Stomach (tissue), 8 donors: ENCODE measurements at regions not wholly inside any gene's neighbourhood (a gene's known extent, or its start where the extent isn't known, plus 50 kb on each side); places are given as distances from the start of the nearest gene placed in this dataset.

Experiments used
- DNase-seq, 2 donors: peaks; one replicate each; pipeline versions ENCODE4 v3.0.0 to v3.0.0-alpha.2; 2013 to 2019
- H3K27ac ChIP-seq, 5 donors: fragments of 200-600 bp in 4 of 5; sonication (generic) in 4 of 5; one replicate each; pipeline ENCODE4 v1.5.1; 2013 to 2019; ENCODE audit warnings: mild to moderate bottlenecking in 1 of 5, moderate library complexity in 1 of 5
- H3K27me3 ChIP-seq, 3 donors: fragments of 200-600 bp; sonication (generic); one replicate each; pipeline ENCODE4 v1.5.1; 2017 to 2019; ENCODE audit warnings: mixed run types in 1 of 3
- H3K36me3 ChIP-seq, 4 donors: fragments of 200-600 bp; sonication (generic); 1 replicate in 3 of 4; 2 replicates in 1 of 4; pipeline ENCODE4 v1.5.1; 2016 to 2019
- H3K4me1 ChIP-seq, 4 donors: fragments of 200-600 bp; sonication (generic); one replicate each; pipeline ENCODE4 v1.5.1; 2016 to 2019
- H3K4me3 ChIP-seq, 4 donors: fragments of 200-600 bp; sonication (generic) in 3 of 4; one replicate each; pipeline ENCODE4 v1.5.1; 2016 to 2019; ENCODE audit warnings: mild to moderate bottlenecking in 1 of 4
- H3K9me3 ChIP-seq, 4 donors: fragments of 200-600 bp; sonication (generic); one replicate each; pipeline ENCODE4 v1.5.1; 2016 to 2019
- CTCF ChIP-seq, 7 experiments: fragments of 450-650 bp in 4 of 7; fragments of 200-600 bp in 3 of 7; sonication (generic) in 3 of 7; IDR thresholded peaks; one replicate each; pipeline ENCODE4 v1.5.1; 2016 to 2019; ENCODE audit warnings: antibody characterized with exemption in 7 of 7, control low read depth in 2 of 7, mild to moderate bottlenecking in 1 of 7
- EP300 ChIP-seq: sonication (generic); formaldehyde crosslinking; IDR thresholded peaks from one replicate; pipeline ENCODE4 v1.6.1; 2017; ENCODE audit warnings: antibody characterized with exemption
- POLR2A ChIP-seq, 4 donors: fragments of 450-650 bp; IDR thresholded peaks; one replicate each; pipeline ENCODE4 v1.6.1; 2016; ENCODE audit warnings: antibody characterized with exemption in 4 of 4, control low read depth in 2 of 4, mild to moderate bottlenecking in 1 of 4, moderate library complexity in 1 of 4
- POLR2AphosphoS5 ChIP-seq, 3 donors: sonication (generic); formaldehyde crosslinking; IDR thresholded peaks; one replicate each; pipeline ENCODE4 v1.6.1; 2016; ENCODE audit warnings: antibody characterized with exemption in 3 of 3
- WGBS, 5 donors: extraction: QIAGEN DNeasy Blood & Tissue Kit in 3 of 5; methylation state at CpG; one replicate each; pipeline versions ENCODE4 v1.1.5 to v1.1.7; 2013 to 2018; 5-methylcytosine and 5-hydroxymethylcytosine counted together
- intact Hi-C: fragments of 100-400 bp; cut with DNase I; formaldehyde crosslinking; loops from one replicate; pipeline ENCODE4 v1.15.1; 2023; ENCODE audit warnings: low total_unique reads
- donor health status: healthy with polysubstance abuse.
- donor health status: Bipolar disorder and iron deficiency.
- donor health status: healthy.

- H3K27me3 ChIP-seq = peaks cover 0 to 5% (median 0%) of the 10 kb centered on the region in 3 donors
- H3K36me3 ChIP-seq = no peaks in the 10 kb centered on the region
- no peaks in the 10 kb centered on the region for H3K4me1 ChIP-seq
- intact Hi-C loops = no loop called here
- H3K4me3 ChIP-seq = no peak overlapping the region
- DNase-seq = no peak
- no peak overlapping the region for H3K27ac ChIP-seq
- no peak for TF ChIP-seq CTCF (IDR thresholded peaks at IDR 0.05)
- no peak for TF ChIP-seq EP300
- TF ChIP-seq POLR2AphosphoS5 (IDR thresholded peaks at IDR 0.05) = no peak
- no peak for TF ChIP-seq POLR2A (IDR thresholded peaks at IDR 0.05)
- peaks cover 0 to 6% (median 0%) of the 10 kb centered on the region in 4 donors for H3K9me3 ChIP-seq
- 63 to 79% (median 75%) methylated on average over 3 of the region's 3 CpGs for WGBS, 5 donors
These were observed 198.2 kb upstream of the SPRED2 start for GRCh38 chr2:65630643-65631042.

- Histone ChIP-seq H3K27ac (no peak overlapping the region), H3K9me3 (peaks cover 0 to 6% (median 0%) of the 10 kb centered on the region in 4 donors), H3K4me3 (no peak overlapping the region), H3K36me3 (no peaks in the 10 kb centered on the region), H3K27me3 (no peaks in the 10 kb centered on the region), H3K4me1 (no peaks in the 10 kb centered on the region)
- DNase-seq = no peak
- intact Hi-C loops = no loop called here
- TF ChIP-seq EP300 (no peak), CTCF (IDR thresholded peaks at IDR 0.05) (no peak), POLR2A (IDR thresholded peaks at IDR 0.05) (no peak), POLR2AphosphoS5 (IDR thresholded peaks at IDR 0.05) (no peak)
- 84 to 95% (median 92%) methylated on average over 2 of the region's 2 CpGs for WGBS, 5 donors
These were observed 195.8 kb upstream of the SPRED2 start for GRCh38 chr2:65628156-65628555.

- no peak for TF ChIP-seq EP300
- Histone ChIP-seq H3K4me1 (no peaks in the 10 kb centered on the region), H3K27ac (no peak overlapping the region), H3K27me3 (no peaks in the 10 kb centered on the region), H3K36me3 (no peaks in the 10 kb centered on the region), H3K9me3 (peaks cover 0 to 6% (median 0%) of the 10 kb centered on the region in 4 donors), H3K4me3 (no peak overlapping the region)
- no peak for DNase-seq
- intact Hi-C loops = no loop called here
These were observed 194.4 kb upstream of the SPRED2 start for GRCh38 chr2:65626831-65627230.

GRCh38 chr2:65625982-65626381, 193.6 kb upstream of the SPRED2 start:
- no peaks in the 10 kb centered on the region for H3K36me3 ChIP-seq
- TF ChIP-seq POLR2A (IDR thresholded peaks at IDR 0.05) (no peak), POLR2AphosphoS5 (IDR thresholded peaks at IDR 0.05) (no peak), EP300 (no peak), CTCF (IDR thresholded peaks at IDR 0.05) (no peak)
- DNase-seq = no peak
- H3K4me3 ChIP-seq = no peak overlapping the region
- no peaks in the 10 kb centered on the region for H3K4me1 ChIP-seq
- intact Hi-C loops = no loop called here
- H3K27ac ChIP-seq = no peak overlapping the region
- no peaks in the 10 kb centered on the region for H3K27me3 ChIP-seq
- peaks cover 0 to 6% (median 0%) of the 10 kb centered on the region in 4 donors for H3K9me3 ChIP-seq

- Histone ChIP-seq H3K27ac (no peak overlapping the region), H3K9me3 (peaks cover 0 to 3% (median 0%) of the 10 kb centered on the region in 4 donors), H3K36me3 (no peaks in the 10 kb centered on the region), H3K27me3 (no peaks in the 10 kb centered on the region), H3K4me1 (no peaks in the 10 kb centered on the region), H3K4me3 (no peak overlapping the region)
- intact Hi-C loops = no loop called here
- TF ChIP-seq CTCF (IDR thresholded peaks at IDR 0.05) (no peak), EP300 (no peak), POLR2A (IDR thresholded peaks at IDR 0.05) (no peak), POLR2AphosphoS5 (IDR thresholded peaks at IDR 0.05) (no peak)
- WGBS, 5 donors = 79 to 91% (median 88%) methylated on average over 4 of the region's 4 CpGs
- no peak for DNase-seq
These were observed 190.6 kb upstream of the SPRED2 start for GRCh38 chr2:65622951-65623535.
